GM12875 (cell line): ENCODE measurements at regions not wholly inside any gene's neighbourhood (a gene's known extent, or its start where the extent isn't known, plus 50 kb on each side); places are given as distances from the start of the nearest gene placed in this dataset.

Experiments
- H3K4me3 ChIP-seq: one replicate; pipeline ENCODE4 v1.5.1; 2011; ENCODE audit warnings: low read depth, low read length, control low read depth
- TF ChIP-seq, protein P1 (sequence below): IDR thresholded peaks from 2 replicates; pipeline ENCODE4 v1.5.1; 2011; ENCODE audit warnings: low read depth, mild to moderate bottlenecking, control low read depth, inconsistent platforms, low read length, moderate library complexity, borderline replicate concordance; ENCODE audit not compliant: insufficient read depth

GRCh38 chr15:31437686-31438085 lies 111.1 kb downstream of the KLF13 start:
- H3K4me3 ChIP-seq = no peak overlapping the region
- TF ChIP-seq, protein P1, sequence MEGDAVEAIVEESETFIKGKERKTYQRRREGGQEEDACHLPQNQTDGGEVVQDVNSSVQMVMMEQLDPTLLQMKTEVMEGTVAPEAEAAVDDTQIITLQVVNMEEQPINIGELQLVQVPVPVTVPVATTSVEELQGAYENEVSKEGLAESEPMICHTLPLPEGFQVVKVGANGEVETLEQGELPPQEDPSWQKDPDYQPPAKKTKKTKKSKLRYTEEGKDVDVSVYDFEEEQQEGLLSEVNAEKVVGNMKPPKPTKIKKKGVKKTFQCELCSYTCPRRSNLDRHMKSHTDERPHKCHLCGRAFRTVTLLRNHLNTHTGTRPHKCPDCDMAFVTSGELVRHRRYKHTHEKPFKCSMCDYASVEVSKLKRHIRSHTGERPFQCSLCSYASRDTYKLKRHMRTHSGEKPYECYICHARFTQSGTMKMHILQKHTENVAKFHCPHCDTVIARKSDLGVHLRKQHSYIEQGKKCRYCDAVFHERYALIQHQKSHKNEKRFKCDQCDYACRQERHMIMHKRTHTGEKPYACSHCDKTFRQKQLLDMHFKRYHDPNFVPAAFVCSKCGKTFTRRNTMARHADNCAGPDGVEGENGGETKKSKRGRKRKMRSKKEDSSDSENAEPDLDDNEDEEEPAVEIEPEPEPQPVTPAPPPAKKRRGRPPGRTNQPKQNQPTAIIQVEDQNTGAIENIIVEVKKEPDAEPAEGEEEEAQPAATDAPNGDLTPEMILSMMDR = no peak

DNA sequence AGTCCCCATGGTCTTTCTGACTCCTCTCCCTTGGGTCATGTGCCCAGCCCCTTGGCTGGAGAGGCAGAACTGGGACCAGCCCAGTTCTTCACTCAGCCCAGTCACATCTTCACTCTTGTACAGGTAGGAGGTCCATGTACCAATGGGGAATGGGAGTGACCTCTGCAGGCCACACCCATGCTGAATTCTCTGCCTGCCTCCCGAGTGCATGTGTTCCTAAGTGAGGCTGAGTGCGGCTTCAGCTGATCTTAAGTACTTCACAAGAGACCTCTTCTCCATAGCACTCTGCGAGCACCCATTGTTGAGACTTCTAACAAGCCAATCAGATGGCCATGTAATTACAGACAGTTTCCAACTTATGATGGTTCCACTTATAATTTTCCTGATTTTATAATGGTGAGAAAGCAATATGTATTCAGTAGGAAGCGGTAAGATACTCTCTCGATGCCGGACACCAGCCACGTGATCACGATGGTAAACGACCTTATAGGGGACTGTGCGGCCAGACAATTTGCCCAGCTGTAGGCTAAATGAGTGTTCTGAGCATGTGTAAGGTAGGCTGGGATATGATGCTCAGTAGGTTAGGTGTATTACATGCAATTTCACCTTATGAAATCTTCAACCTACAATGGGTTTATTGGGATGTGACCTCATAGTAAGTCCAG lies 112.1 kb downstream of the KLF13 start:
- TF ChIP-seq, protein P1 = no peak
- no peak overlapping the region for H3K4me3 ChIP-seq

- TF ChIP-seq, protein P1 = peak; percentile 64
Measured at GRCh38 chr15:31439328-31439727, 112.7 kb downstream of the KLF13 start.

DNA sequence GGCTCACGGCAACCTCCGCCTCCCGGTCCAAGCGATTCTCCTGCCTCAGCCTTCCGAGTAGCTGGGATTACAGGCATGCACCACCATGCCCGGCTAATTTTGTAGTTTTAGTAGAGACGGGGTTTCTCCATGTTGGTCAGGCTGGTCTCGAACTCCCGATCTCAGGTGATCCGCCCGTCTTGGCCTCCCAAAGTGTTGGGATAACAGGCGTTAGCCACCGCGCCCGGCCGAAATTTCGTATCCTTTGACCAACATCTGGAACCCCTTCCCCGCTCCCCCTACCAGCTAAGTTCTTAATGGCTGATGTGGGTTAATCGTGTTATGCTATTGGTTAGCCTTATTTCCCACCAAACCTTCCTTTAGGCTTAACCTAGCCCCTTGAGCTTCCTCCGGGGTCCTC lies 113.6 kb downstream of the KLF13 start:
- peak overlapping the region; percentile 58 for H3K4me3 ChIP-seq

More at GRCh38 chr15:31439328-31439727, 112.7 kb downstream of the KLF13 start:
- H3K4me3 ChIP-seq = no peak overlapping the region

- TF ChIP-seq, protein P1 = no peak
- H3K4me3 ChIP-seq = peak overlapping the region; percentile 58
Measured at GRCh38 chr15:31440754-31441311, 114.2 kb downstream of the KLF13 start.

DNA sequence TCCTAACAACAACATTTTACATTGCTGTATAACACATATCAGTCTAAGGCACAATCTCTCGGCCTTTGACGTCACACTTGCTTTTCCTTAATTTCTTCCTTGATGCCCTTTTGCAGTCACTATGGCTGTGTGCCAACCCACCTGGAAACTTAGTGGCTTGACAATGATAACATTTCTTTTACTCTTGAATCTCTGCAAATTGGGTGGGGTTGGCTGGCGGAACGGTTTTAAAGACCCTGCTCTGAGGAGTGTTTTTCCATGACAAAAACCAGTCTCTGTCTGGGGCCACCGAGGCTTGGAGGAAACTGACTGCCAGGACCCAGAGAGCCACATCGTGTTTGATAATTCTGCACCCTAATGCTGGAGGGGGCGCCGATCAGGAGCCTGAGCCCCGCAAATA lies 115.6 kb downstream of the KLF13 start:
- no peak overlapping the region for H3K4me3 ChIP-seq
- TF ChIP-seq, protein P1 = no peak

- no peak overlapping the region for H3K4me3 ChIP-seq
- TF ChIP-seq, protein P1 = 0 out of 2 replicates have a peak, but pooled peaks have one; percentile 26
Measured at GRCh38 chr15:31442699-31443111, 116.1 kb downstream of the KLF13 start.
